Keratinocyte (primary cell): ENCODE measurements at regions not wholly inside any gene's neighbourhood (a gene's known extent, or its start where the extent isn't known, plus 50 kb on each side); places are given as distances from the start of the nearest gene placed in this dataset.

ENCODE experiments used
- EZH2 ChIP-seq: IDR thresholded peaks from one replicate; pipeline ENCODE4 v1.6.1; 2012; ENCODE audit warnings: inconsistent platforms, mild to moderate bottlenecking, low read length, moderate library complexity
- TF ChIP-seq, protein P1 (sequence below), 3 experiments: IDR thresholded peaks in 1 of 3; conservative IDR thresholded peaks in 1 of 3; optimal IDR thresholded peaks in 1 of 3; 2 replicates in 2 of 3; 3 replicates in 1 of 3; pipeline versions ENCODE3 to v1.5.1; 2011; ENCODE audit warnings: low read length in 3 of 3, mild to moderate bottlenecking in 3 of 3, moderate library complexity in 2 of 3, control low read depth in 1 of 3, inconsistent platforms in 1 of 3; ENCODE audit not compliant: insufficient read depth in 2 of 3; ENCODE audit errors: extremely low read depth in 1 of 3

DNA sequence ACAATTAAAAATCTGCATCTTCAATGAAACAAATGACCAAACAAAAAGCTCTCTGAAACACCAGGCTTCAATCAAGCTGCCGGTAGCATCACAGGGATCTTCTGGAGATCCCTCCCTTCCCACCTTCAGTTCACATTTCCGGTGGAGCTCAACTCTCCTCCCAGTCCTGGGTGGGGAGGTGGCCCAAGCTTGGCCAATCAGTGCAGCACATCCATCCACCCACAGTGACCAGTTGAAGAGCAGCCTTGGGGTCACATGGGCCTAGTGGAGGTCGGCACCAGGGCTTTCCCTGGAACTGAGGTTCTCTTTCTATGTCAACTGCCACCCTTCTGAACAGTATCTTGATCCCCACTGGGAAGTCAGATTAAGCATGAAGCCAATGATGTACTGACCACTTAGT lies 620.1 kb upstream of the MGMT start:
- TF ChIP-seq, protein P1, sequence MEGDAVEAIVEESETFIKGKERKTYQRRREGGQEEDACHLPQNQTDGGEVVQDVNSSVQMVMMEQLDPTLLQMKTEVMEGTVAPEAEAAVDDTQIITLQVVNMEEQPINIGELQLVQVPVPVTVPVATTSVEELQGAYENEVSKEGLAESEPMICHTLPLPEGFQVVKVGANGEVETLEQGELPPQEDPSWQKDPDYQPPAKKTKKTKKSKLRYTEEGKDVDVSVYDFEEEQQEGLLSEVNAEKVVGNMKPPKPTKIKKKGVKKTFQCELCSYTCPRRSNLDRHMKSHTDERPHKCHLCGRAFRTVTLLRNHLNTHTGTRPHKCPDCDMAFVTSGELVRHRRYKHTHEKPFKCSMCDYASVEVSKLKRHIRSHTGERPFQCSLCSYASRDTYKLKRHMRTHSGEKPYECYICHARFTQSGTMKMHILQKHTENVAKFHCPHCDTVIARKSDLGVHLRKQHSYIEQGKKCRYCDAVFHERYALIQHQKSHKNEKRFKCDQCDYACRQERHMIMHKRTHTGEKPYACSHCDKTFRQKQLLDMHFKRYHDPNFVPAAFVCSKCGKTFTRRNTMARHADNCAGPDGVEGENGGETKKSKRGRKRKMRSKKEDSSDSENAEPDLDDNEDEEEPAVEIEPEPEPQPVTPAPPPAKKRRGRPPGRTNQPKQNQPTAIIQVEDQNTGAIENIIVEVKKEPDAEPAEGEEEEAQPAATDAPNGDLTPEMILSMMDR (optimal IDR thresholded peaks at IDR 0.05 in 1 of 3, IDR thresholded peaks at IDR 0.05 in 1 of 3, conservative IDR thresholded peaks at IDR 0.05 in 1 of 3; ENCODE audit: extremely low read depth in 1 of 3, insufficient read depth in 2 of 3, low read length in 3 of 3): no peak
- TF ChIP-seq EZH2: no peak
